DND-41 (cell line): ENCODE measurements at regions not wholly inside any gene's neighbourhood (a gene's known extent, or its start where the extent isn't known, plus 50 kb on each side); places are given as distances from the start of the nearest gene placed in this dataset.

Experiments used
- EZH2 ChIP-seq: IDR thresholded peaks from 3 replicates; pipeline ENCODE4 v1.6.1; 2012; ENCODE audit warnings: borderline replicate concordance, low read depth, mild to moderate bottlenecking, moderate library complexity, low read length, inconsistent platforms; ENCODE audit not compliant: severe bottlenecking
- TF ChIP-seq, protein P1 (sequence below): IDR thresholded peaks from 2 replicates; pipeline ENCODE4 v1.5.1; 2012; ENCODE audit warnings: borderline replicate concordance, low read length, moderate library complexity, mild to moderate bottlenecking; ENCODE audit not compliant: poor library complexity, severe bottlenecking; ENCODE audit errors: extremely low read depth

DNA sequence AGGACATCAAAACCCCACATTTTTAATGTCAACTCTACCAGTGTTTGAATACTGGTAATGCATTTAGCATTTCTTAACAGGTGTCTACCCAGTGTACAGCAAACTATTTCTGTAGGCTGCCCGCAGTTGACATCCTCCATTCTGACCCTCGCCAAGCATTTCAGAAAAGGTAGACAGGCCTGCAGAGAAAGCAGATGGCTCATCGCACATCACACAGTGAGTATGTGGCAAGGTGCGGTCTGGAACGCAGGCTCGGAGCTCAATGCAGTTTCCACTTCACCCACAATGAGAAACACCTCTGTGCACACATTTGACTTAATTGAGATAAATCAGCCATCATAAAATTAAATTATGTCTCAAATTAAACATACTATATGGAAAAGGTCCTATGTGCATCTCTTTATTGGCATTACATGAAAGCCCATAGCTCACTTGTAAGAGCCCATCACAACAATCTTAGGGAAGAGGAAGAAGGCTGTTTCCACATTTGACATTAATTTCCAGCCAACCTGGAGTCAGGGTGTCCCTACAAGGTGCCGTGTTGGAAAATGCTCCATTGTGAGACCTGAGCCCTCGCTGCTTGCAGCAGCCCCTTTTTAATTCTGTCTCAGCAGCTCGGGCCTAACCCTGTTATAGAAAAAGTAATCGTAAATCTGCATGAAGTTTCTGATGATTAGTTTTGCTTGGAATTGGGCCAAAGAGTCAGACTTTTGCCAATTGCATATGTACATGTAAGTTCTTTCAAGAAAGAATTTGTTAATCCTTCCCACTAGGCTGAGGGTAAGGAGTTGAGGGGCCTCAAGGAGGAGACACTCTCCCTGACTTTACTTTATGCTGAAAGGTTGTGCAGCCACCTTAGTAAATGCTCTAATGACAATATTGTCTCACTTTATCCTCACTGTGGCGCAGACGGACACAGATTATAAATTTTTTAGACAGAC lies 378.7 kb upstream of the DYNLRB2 start:
- TF ChIP-seq, protein P1, sequence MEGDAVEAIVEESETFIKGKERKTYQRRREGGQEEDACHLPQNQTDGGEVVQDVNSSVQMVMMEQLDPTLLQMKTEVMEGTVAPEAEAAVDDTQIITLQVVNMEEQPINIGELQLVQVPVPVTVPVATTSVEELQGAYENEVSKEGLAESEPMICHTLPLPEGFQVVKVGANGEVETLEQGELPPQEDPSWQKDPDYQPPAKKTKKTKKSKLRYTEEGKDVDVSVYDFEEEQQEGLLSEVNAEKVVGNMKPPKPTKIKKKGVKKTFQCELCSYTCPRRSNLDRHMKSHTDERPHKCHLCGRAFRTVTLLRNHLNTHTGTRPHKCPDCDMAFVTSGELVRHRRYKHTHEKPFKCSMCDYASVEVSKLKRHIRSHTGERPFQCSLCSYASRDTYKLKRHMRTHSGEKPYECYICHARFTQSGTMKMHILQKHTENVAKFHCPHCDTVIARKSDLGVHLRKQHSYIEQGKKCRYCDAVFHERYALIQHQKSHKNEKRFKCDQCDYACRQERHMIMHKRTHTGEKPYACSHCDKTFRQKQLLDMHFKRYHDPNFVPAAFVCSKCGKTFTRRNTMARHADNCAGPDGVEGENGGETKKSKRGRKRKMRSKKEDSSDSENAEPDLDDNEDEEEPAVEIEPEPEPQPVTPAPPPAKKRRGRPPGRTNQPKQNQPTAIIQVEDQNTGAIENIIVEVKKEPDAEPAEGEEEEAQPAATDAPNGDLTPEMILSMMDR = no peak
- no peak for TF ChIP-seq EZH2
